ENCODE measurements at regions not wholly inside any gene's neighbourhood (a gene's known extent, or its start where the extent isn't known, plus 50 kb on each side); places are given as distances from the start of the nearest gene placed in this dataset.
"Not testable (repeated sequence)": the region's sequence is repeated elsewhere in the genome, so short reads cannot be mapped to it uniquely, and the experiment has no call there.

GRCh38 chr2:109669731-109670130, 55.6 kb downstream of the SOWAHC start:
- DNase-seq (ENCODE audit: low read depth, low spot score), result no peak
- in situ Hi-C loops (cut with HindIII; ENCODE audit: low pct_unique_long_range_greater_than_20kb, low sequenced_read_pairs), result no loop called here

DNA sequence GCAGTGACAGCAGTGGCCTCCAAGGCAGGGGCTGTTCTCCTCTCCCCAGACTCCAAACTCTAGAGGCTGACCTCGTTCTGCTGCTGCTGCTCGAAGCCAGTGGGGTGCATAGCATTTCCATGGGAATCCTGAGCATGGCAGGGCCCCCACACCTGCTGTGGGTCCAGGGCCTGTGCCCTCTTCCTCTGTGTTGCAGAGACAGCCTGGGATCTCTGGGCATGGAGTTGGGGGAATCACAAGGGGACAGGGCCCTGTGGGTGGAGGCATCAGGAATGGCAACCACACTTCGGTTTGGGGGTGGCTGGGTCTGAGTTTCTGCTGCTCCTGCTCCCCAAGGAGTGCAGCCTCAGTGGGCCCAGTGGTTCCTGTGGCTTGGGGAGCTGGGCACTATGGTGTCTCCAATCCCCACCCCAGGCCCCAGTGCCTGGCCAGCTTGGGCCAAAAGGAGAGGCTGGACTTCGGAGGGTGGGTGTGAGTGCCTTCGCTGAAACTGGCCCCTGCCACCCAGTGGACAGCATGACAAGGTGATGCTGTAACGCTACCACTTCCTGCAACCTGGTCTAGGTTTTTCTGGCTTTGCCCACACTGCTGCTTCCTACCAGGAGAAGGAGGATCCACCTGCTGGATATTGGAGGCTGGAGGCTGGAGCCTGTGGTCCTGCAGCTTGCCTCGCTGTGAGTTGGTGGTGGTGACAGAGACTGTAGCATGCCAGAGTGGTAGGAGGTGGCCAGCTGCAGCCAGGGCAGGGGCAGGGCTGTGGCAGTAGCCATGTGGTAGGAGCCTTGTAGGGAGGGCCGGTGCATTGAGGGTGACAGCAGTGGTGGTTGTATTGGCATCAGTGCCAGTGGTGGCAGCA, 56.6 kb downstream of the SOWAHC start:
- in situ Hi-C loops (cut with HindIII; ENCODE audit: low pct_unique_long_range_greater_than_20kb, low sequenced_read_pairs), result no loop called here
- no peak for DNase-seq (ENCODE audit: low read depth, low spot score)

DNA sequence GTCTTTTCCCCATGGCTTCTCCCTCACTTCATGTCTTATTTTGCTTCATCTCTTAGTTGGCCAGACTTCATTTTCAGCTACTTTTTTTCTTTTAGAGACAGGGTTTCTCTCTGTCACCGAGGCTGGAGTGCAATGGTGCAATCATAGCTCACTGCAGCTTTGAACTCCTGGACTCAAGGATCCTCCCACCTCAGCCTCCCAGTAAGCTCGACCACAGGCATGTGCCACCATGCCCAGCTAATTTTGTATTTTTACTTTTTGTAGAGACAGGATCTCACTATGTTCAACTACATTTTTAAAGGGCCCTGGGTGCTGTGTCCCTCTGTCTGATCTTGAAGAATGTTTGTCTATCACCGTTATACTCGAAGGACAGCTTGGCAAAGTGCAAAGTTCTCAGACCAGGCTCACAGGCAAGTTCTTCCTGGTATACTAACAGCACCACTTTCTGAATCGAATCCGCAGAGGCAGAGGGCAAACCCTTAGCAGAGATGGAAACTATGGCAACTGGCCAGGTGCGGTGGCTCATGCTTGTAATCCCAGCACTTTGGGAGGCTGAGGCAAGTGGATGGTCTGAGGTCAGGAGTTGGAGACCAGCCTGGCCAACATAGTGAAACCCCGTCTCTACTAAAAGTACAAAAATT, 60.9 kb downstream of the SOWAHC start:
- no peak for DNase-seq (ENCODE audit: low read depth, low spot score)
- in situ Hi-C loops (cut with HindIII; ENCODE audit: low pct_unique_long_range_greater_than_20kb, low sequenced_read_pairs), result no loop called here

DNA sequence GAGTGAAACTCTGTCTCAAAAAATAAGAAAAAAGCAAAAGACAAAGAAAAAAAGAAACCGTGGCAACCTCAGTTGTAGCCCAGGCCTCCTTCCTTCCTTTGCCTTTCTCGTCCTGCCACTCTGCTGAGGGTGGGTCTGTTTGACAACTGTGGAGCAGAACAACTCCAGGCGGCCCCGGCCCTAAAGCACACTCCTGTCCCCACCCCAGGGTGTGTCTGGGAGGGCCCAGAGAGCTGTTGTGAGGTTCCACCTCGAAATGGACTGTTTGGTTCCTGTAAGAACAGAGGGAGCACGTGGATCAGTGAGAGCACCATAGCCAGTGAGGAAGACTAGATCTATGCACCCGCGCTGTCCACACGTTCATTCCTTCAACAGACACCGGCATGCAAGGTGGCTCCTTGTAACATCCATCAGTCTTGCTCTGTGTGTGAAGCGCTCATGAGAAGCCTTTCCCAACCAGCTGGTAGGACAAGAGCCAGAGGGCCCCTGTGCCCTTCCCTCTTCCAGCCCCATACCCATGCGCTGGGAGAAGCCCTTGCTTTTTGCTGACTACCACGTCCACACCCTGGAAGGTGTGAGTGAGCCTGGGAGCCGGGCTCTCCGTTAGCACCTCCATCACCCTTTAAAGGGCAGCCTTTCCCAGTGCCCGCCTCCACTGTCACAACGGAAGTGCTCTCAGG, 61.6 kb downstream of the SOWAHC start:
- no peak for DNase-seq (ENCODE audit: low read depth, low spot score)
- in situ Hi-C loops (cut with HindIII; ENCODE audit: low pct_unique_long_range_greater_than_20kb, low sequenced_read_pairs), result no loop called here

GRCh38 chr2:109676346-109676902, 62.3 kb downstream of the SOWAHC start:
- in situ Hi-C loops (cut with HindIII; ENCODE audit: low pct_unique_long_range_greater_than_20kb, low sequenced_read_pairs), result no loop called here
- no peak for DNase-seq (ENCODE audit: low read depth, low spot score)

DNA sequence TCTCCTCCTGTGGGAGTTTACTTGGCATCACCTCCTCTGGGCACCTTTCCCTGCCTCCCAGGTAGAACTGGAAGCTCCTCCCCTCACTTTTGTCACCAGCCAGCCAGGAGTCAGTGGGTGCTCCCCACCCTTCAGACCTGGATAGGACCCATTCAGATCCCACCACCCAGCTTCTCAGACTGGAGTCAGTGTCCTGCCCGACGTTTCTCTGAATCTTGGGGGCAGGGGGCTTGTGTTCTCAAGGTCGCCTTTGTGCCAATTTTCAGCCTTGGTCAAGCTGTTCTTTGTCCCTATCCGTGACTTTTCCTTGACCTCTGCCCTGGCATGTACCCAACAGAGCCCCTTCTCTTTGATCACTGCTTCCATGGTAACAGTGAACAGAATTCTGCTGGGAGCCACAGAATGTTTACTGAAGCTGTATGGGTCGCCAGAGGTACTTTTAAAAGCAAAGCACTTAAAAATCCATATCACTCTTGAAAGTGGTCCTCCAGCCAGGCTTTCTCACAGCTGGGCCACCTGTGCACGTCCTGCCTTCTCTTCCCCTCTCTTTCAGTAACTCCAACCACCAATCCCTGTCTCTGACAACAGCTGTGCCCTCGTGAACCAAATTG, 63.1 kb downstream of the SOWAHC start:
- in situ Hi-C loops (cut with HindIII; ENCODE audit: low pct_unique_long_range_greater_than_20kb, low sequenced_read_pairs); DNase-seq (ENCODE audit: low read depth, low spot score): not testable (repeated sequence)

- in situ Hi-C loops (cut with HindIII; ENCODE audit: low pct_unique_long_range_greater_than_20kb, low sequenced_read_pairs), result no loop called here
- DNase-seq (ENCODE audit: low read depth, low spot score), result no peak
Observed at GRCh38 chr2:109677835-109678580, 63.8 kb downstream of the SOWAHC start.

- DNase-seq (ENCODE audit: low read depth, low spot score); in situ Hi-C loops (cut with HindIII; ENCODE audit: low pct_unique_long_range_greater_than_20kb, low sequenced_read_pairs): not testable (repeated sequence)
Observed at GRCh38 chr2:109678724-109679201, 64.6 kb downstream of the SOWAHC start.

DNA sequence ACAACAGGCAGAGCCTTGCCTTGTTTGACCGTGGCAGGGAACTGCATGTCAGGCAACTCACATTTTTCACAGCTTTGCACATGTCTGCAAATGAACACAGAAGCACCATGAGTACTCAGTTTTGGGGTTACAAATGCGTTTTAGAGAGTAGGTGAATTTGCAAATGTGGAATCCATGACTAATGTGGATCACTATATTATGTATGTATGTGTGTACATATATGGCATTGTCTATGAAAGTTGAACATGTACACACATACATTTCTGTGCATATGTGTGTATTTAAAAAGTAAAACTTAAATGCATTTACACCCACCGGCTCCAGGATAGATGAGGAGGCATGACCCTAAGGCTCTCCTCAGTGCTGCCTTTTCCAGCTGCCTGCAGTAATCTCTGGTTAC, 65.1 kb downstream of the SOWAHC start:
- in situ Hi-C loops (cut with HindIII; ENCODE audit: low pct_unique_long_range_greater_than_20kb, low sequenced_read_pairs), result no loop called here
- DNase-seq (ENCODE audit: low read depth, low spot score), result no peak

GRCh38 chr2:109679626-109680025, 65.5 kb downstream of the SOWAHC start:
- in situ Hi-C loops (cut with HindIII; ENCODE audit: low pct_unique_long_range_greater_than_20kb, low sequenced_read_pairs), result no loop called here
- DNase-seq (ENCODE audit: low read depth, low spot score), result no peak

- DNase-seq (ENCODE audit: low read depth, low spot score), result no peak
- in situ Hi-C loops (cut with HindIII; ENCODE audit: low pct_unique_long_range_greater_than_20kb, low sequenced_read_pairs), result no loop called here
Observed at GRCh38 chr2:109680523-109681297, 66.5 kb downstream of the SOWAHC start.

DNA sequence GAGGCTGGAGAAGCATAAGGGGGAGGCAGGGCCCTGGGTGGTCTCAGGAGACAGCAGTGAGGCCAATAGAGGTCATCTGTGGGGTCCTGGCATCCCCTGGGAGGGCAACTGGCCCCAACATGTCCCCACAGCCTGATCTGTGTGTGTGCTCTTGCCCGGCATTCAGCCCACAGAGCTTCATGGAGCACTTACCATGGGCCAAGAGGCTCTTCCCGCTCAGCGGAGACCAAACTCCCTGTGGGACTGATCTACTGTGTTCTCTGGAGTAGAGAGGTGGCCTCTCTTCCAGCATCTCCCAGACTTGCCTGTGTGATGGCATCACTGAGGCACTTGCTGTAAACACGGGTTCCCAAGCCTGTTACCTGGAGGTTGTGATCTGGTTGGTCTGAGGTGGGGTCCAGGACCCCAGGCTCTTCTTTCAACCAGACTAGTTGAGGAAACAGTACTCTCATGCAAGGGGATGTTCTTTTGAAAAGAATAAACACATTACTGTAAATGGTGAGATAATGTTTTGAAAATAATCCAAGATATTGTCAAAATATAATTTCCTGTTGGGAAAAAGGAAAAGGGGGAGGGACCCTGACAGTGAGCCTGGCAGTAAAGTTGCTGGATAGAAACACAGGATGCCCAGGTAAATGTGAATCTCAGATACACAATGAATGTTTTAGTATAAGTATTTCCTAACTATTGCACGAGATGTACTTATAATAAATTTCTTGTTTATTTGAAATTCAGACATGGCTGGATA, 67.6 kb downstream of the SOWAHC start:
- in situ Hi-C loops (cut with HindIII; ENCODE audit: low pct_unique_long_range_greater_than_20kb, low sequenced_read_pairs), result no loop called here

DNA sequence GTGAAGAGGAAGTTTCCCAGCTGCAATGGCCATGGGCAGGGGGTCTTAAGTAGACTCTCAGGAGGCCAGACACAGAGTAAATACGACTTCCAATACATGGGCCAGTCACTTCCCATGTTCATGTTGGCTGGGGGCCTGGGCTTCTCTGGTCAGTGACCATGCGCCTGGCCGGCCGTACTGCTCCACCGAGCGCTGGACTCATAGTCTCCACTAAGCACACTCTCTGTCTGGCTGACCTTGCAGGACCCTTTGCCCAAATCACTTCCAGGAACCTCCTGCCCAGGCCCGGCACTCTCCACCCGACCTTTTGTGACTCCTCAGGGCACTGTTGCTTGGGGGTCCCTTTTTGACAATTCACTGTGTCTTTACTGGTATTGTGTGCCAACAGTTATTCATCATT, 69.3 kb downstream of the SOWAHC start:
- no peak for DNase-seq (ENCODE audit: low read depth, low spot score)
- in situ Hi-C loops (cut with HindIII; ENCODE audit: low pct_unique_long_range_greater_than_20kb, low sequenced_read_pairs), result no loop called here

More for the DNA sequence above, 67.6 kb downstream of the SOWAHC start:
- DNase-seq (ENCODE audit: low read depth, low spot score), result no peak

- DNase-seq (ENCODE audit: low read depth, low spot score), result no peak
- in situ Hi-C loops (cut with HindIII; ENCODE audit: low pct_unique_long_range_greater_than_20kb, low sequenced_read_pairs), result no loop called here
Observed at GRCh38 chr2:109685453-109685852, 71.3 kb downstream of the SOWAHC start.

DNA sequence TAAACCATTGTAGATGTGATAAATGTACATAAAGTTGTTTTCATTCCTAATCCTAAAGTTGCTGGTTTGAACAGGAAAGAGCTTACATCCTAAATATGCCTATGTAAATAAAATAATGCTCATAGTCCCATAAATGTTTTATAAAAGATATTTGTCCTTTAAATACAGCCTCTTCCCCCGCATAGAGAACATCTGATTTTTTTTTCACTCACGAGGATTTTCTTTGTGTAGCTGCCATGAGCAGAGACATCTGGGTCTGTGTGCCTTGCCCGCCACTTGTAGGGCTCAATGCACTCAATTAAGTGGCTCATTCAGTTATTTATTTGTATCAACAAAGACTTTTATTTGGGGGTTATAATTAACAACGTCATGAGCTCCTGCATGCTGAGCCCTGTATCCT, 72.8 kb downstream of the SOWAHC start:
- in situ Hi-C loops (cut with HindIII; ENCODE audit: low pct_unique_long_range_greater_than_20kb, low sequenced_read_pairs), result no loop called here
- DNase-seq (ENCODE audit: low read depth, low spot score), result no peak
